ENCODE measurements at regions not wholly inside any gene's neighbourhood (a gene's known extent, or its start where the extent isn't known, plus 50 kb on each side); places are given as distances from the start of the nearest gene placed in this dataset.

- TF ChIP-seq POLR2AphosphoS5 (IDR thresholded peaks at IDR 0.05; ENCODE audit: low read depth, low read length) (no peak), CTCF (IDR thresholded peaks at IDR 0.05; ENCODE audit: control extremely low read depth in 1 of 3, insufficient read depth in 1 of 3, low read depth in 1 of 3, low read length in 3 of 3) (no peak), RAD21 (IDR thresholded peaks at IDR 0.05 in 1 of 2, conservative IDR thresholded peaks at IDR 0.05 in 1 of 2; ENCODE audit: low read depth in 2 of 2, low read length in 2 of 2) (no peak), BCL11A (IDR thresholded peaks at IDR 0.05; ENCODE audit: low read depth in 2 of 2, low read length in 2 of 2) (no peak), POLR2A (IDR thresholded peaks at IDR 0.05; ENCODE audit: control extremely low read depth in 1 of 2, low read depth in 2 of 2, low read length in 2 of 2) (no peak), MAX (IDR thresholded peaks at IDR 0.05) (no peak)
Measured at GRCh38 chr6:103175056-103175455, 1684.7 kb downstream of the HACE1 start.

All from H1 (cell line).